T-helper 9 cell (primary cell): ENCODE measurements at regions not wholly inside any gene's neighbourhood (a gene's known extent, or its start where the extent isn't known, plus 50 kb on each side); places are given as distances from the start of the nearest gene placed in this dataset.

Experiments used
- DNase-seq: peaks from one replicate; pipeline ENCODE4 v3.0.0-alpha.2; 2020

GRCh38 chr5:173691931-173692330 is 75.5 kb upstream of the BOD1 start:
- DNase-seq, result no peak

DNA sequence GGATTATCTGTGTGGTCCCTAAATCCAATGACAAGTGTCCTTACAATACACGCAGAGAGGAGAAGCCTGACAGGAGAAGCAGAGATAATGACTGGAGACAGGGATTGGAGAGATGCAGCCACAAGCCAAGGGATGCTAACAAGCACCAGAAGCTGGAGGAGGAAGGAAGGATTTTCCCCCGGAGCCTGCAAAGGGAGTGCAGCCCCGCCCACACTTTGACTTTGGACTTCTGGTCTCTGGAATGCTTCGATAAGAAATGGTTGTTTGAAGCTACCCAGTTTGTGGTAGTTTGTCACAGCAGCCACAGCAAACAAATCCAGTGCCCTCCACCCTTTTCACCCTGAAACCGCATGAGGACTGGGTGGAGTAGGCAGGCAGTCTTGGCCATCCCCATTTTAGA is 77.2 kb upstream of the BOD1 start:
- DNase-seq, result no peak

- DNase-seq, result no peak
These were observed 79.8 kb upstream of the BOD1 start for GRCh38 chr5:173696216-173696615.

- DNase-seq, result no peak
These were observed 81.6 kb upstream of the BOD1 start for GRCh38 chr5:173697931-173698579.

DNA sequence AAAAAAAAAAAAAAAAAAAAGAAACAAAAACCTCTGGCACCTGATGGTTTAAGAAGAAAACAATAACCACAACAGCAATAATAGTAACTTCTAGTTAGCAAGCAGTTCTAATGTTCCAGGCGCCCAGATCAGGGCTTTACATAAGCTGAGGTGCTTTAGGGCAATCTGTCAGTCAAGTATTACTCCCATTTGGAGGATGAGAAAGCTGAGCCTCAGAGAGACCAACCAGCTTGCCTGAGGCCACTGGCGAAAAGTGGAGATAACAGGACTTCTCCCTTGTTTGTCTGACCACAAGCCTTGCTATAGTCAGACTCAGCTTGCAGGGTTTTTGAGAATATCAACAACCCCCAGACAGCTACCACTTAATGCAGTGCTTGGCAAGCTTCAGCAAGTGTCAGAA is 83.5 kb upstream of the BOD1 start:
- no peak for DNase-seq

DNA sequence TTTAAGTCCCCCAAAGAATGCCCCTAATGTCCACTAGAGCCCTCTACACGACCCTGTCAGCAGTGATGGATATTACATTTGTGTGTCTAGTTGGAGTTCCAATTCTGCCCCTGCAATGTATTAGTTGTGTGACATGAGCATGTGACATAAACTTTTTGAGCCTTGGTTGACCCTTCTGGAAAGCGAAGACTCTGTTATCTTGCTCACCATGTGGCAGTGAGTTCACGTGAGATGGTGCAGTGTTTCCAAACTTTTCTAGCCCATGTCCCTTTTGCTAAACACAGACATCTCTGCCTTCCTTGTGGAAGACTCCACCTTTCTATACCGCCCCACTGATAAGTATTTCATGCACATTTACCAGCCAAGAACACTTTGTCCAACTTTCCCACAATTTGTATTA is 87.0 kb upstream of the BOD1 start:
- DNase-seq, result no peak

DNA sequence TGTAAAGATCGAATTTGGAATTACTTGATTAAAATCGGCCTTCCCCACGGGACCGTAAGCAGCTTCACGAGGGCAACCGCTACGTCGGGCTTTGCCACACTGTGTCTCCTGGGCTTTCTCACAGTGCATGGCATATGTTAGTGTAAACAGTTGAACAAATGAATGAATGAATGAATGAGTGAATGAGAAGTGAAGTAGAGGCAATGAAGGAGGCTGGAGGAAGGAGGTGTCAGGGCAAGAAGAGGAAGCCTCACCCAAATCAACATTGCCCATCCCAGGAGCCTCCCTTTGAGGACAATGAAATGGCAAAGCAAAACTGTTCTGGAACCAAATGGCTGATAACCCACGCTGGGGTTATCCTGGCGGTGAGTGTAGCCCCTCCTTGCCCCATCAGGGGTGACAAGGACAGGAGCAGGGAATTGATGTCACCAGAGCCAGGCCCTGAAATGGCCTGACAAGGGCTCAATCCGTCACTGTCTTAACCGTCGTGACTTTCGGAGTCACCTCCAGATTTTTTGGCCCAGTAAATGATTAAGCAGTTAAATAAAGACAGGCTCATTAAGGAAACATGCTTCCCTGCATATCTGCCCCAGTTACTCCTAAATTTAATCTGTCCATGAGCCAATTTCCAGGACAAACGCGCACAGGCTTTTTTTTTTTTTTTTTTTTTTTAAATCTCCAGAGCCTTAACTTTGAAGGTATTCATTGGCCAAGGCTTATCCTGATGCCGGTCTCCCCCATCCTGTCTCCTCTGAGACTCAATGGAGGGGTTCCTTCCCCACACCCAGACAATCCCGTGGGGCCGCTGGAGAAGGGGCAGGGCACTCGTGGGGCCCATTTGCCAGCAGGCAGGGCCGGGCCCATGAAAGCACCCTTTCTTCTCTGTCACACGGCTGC is 88.4 kb upstream of the BOD1 start:
- no peak for DNase-seq

GRCh38 chr5:173705512-173706044 is 89.1 kb upstream of the BOD1 start:
- no peak for DNase-seq

DNA sequence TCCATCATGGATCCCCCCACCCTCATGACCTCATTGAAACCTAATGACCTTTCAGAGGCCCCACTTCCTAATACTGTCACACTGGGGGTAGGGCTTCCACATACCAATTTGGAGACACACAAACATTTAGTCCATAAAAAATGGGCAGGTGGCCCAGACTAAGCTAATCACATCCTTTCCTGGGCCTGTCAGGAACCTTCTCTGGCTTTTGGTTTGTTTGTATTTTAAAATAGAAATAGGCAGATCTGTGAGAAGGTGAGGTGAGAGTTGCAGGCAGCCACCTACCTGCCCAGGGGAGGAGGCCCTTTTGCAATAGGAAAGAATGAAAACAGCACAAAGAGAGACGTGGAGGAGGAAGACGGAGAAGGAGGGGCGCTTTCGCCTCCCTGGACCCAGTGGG is 90.2 kb upstream of the BOD1 start:
- DNase-seq, result no peak

DNA sequence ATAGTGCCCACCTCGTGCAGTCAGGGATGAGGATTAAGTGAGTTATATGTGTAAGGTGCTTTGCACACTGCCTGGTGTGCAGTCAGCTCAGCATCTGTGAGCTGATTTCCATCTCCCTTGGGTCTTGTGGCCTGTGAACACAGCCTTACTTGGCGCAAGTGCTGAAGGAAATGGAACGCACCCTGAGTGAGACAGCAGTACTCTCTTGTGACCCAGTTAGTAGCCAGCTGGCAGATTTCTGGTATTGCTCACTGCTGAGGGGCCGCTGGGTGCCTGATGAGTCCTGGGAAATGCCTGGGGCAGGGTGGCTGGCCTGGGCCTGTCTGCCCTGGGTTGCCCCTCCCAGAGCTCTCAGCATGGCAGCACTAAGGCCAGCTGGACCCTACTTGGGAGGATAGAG is 90.9 kb upstream of the BOD1 start:
- no peak for DNase-seq

- DNase-seq, result no peak
These were observed 92.7 kb upstream of the BOD1 start for GRCh38 chr5:173709145-173709544.

DNA sequence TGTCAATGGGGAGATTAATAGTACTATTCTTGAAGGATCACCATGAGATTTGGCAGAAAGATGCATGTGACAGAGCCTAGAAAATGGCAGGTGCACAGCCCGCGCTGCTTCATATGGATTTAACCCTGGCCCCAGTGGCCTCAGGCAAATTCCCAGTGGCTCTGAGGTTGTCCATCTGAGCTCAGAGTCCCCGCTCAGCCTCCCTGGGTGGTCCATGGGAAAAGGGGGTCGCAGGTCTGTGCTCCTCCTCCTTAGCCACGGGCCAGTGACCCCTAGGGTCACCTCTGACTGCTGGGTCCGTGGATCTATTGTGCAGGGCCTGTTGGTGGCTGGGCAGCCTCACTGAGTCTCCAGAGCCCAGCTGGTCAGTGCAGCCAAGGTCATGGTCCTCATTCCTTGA is 93.3 kb upstream of the BOD1 start:
- no peak for DNase-seq

DNA sequence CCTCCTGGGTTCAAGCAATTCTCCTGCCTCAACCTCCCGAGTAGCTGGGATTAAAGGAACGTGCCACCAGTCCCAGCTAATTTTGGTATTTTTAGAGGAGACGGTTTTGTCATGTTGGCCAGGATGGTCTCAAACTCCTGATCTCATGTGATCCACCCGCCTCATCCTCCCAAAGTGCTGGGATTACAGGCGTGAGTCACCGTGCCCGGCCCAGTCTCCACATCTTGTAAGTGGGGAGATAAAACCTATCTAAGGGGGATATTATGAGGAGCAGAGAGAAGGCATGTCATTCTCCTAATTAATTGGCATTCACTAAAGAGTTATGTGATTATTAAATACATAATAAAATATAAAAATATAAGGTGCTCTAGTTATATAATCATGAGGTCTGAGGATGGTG is 94.1 kb upstream of the BOD1 start:
- DNase-seq, result no peak

GRCh38 chr5:173711466-173711865 is 95.0 kb upstream of the BOD1 start:
- DNase-seq, result no peak

DNA sequence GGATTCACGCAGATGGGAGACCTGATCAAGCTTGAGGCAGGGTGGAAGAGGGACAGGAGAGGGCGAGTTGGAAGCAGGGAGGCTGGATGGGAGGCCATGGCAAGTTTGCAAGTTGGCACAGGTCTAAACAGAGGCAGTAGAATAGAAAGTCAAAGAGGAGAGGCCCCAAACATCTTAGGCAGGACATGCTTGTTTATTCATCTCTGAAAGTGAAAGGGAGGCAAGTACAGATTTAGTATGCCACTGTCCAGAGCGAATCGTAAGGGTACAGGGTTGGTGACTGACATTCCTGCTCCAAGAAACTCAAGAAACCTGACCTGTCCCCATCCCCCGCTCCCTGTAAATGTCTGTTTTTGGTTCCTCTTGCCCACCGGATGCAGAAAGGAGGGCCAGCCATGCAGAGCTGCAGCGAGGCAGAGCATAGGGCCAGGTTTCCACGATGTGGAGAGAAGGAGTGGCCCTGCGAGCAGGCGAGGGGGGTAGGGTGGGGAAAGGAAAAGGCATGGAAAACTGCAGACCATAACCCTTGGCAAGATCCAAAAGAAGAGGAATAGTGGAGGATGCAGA is 96.2 kb upstream of the BOD1 start:
- no peak for DNase-seq

DNA sequence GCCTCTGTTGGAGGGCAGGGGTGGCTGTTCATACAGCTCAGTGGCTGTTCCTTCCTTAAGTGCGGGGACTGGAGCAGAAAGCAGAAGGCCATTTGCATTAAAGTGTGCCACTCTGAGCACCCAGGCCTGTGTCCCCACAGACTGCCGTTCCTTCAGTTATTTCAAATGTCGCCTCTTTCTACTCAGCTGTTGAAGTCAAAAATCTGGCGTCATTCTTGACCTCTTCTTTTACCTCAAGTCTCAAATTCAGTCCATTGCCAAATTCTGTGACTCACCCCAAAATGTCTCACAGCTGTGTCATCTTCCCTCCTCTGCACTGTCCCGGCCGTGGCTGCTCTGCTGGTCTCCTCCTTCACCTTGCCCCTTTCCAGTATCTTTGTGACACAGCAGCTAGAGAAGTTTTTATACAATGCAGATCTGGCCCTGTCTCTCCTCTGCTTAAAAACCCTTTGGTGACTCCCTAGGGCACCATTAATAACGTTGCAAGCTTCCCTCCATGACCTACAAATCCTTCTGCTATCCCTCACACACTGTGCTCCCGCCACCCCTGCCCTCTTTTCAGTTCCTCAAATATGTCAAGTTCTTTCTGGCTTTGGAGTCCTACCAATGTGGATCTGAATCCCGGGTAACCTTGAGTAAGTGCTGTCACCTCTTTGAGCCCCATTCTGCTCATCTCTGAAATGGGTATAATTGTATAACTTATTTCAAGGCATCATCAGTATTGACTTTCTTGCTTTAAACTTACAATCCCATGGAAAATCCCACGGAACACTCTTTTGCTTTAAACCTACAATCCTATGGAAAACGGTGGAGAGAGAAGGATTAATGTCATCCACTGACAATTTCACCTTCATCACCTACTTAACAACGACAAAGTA is 98.3 kb upstream of the BOD1 start:
- no peak for DNase-seq

- no peak for DNase-seq
These were observed 99.2 kb upstream of the BOD1 start for GRCh38 chr5:173715607-173716006.

DNA sequence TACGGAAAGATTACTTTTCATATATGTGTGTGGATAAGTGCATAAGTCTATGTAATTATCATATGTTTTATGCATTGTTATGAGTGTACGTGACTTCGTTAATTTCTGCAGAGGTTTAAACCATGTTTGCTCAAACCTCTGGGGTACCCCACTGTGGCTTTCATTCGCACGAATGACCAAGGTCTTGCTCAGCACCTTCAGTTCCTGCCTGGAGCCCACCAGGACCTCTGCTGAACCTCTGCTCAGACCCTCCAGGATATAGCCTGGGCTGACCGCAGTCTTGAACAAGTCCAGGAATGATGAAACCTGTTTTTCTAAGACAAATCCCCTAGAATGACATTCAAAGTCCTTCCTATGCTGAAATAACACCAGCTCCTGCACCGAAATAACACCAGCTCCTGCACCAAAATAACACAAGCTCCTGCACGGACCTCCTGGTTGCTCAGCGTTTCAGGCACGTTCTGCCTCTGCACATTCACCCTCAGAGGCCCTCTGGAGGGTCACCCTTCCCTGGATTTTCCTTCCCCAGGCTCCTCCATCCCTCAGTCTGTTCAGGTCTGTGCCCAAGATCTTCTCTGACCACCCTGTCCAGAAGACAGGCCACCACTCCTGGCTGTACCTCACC is 99.7 kb upstream of the BOD1 start:
- no peak for DNase-seq

DNA sequence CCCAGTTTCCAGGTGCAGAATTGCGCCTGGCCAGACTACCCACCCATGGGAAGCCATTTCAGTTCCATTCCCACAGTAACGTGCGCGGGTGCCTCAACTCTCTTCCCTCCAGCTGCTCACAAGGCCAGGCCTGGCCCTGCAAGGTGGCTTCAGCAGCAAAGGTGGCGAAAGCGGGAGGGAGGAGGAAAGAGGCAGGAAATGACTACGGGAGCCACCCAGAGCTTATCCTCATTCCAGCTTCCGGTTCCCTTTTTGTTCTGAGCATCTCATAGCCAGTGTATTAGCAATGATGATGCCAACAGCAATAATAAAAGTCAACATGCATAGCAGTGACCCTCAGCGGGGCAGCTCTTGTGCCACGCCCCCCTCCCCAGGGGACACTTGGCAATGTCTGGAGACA is 101.5 kb upstream of the BOD1 start:
- DNase-seq, result no peak

DNA sequence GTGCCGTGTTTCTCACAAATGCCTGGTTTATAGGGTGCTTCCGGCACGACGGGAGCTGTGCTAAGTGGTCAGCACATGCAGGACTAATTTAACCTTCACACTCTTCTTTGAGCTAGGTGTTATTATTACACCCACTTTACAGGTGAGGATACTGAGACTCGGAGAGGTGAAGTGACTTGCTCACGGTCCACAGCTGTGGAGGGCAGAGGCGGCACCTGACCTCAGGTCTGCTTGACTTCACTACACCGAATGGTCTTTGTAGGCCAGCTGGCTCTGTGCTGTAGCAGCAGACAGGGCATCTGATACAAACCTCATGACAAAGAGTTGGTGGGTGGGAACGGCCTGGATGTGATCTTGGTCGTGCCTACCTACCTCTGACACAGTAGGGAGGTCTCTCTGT is 102.0 kb upstream of the BOD1 start:
- no peak for DNase-seq

- no peak for DNase-seq
These were observed 103.3 kb upstream of the BOD1 start for GRCh38 chr5:173719731-173720082.

- no peak for DNase-seq
These were observed 104.0 kb upstream of the BOD1 start for GRCh38 chr5:173720286-173720952.
